Activated CD8-positive, alpha-beta memory T cell treated with anti-CD3 and anti-CD28 coated beads for 48 hours (primary cell): ENCODE measurements at regions not wholly inside any gene's neighbourhood (a gene's known extent, or its start where the extent isn't known, plus 50 kb on each side); places are given as distances from the start of the nearest gene placed in this dataset.
"Not testable (repeated sequence)": the region's sequence is repeated elsewhere in the genome, so short reads cannot be mapped to it uniquely, and the experiment has no call there.

Experiments
- DNase-seq, 3 experiments: peaks; one replicate each; pipeline ENCODE4 v3.0.0-alpha.2; 2020; ENCODE audit warnings: low read depth in 2 of 3, low spot score in 2 of 3

- no peak for DNase-seq
Observed at GRCh38 chr18:59801576-59801975, 98.2 kb upstream of the PMAIP1 start.

DNA sequence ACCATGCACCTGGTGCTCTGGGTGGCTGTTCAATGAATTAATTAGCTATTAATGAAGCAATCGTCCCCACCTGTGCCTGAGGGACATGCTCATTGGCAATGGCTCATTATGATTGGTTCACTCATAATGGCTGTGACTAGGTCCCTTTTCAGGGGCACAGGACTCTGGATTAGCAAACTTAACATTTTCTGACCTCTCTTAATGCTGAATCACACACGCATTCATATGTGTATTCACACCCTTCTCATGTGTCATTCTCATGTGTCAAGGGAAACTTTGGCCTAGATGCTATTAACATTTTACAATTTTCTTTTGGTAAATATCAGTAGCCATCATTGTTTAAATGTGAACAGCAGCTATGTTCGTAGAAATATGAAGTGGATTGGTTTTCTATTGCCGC is 98.9 kb upstream of the PMAIP1 start:
- DNase-seq: no peak

DNA sequence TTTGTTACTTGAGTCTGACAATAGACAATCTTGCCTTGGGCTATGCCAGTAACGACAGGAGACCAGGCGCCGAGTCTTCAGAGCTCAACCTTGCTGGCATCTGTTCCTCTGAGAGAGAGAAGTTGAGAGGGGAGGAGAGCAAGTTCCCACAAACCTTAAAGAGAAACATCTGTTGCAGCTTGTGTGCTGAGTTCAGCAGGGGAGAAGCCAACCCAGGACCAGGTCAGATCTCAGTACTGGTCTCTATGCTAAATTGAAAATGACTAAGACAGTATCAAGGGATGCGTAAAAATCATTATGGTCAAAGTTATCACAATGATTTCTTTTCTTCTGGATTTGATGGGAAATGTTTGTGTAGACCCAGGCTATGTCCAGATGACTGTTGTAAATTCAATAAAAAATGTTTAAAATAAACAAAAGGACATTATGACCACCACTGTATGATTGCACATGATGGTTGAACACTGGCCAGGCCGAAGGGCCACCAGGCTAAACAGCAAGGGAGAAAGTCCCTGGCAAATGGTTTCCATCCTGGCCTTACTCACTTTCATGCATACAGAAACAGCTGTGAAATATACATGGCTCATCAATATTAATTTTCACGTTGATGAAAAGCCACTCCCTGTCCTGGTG is 100.3 kb upstream of the PMAIP1 start:
- DNase-seq: no peak

DNA sequence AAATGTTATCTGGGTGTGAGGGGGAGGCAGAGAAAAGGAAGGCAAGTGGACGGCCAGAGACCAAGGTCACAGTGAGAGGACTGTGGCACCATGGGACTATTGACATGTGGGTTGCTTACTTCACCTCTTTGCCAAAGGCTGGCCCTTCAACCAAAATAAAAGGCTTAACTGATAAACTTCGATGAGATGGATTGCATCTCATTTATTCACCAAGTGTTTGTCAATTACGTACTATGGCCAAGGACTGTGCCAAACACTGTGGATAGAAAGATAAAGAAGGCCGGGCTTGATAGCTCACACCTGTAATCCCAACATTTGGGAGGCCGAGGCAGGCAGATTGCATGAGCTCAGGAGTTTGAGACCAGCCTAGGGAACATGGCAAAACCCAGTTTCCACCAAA is 98.7 kb upstream of the CCBE1 start:
- DNase-seq: no peak

DNA sequence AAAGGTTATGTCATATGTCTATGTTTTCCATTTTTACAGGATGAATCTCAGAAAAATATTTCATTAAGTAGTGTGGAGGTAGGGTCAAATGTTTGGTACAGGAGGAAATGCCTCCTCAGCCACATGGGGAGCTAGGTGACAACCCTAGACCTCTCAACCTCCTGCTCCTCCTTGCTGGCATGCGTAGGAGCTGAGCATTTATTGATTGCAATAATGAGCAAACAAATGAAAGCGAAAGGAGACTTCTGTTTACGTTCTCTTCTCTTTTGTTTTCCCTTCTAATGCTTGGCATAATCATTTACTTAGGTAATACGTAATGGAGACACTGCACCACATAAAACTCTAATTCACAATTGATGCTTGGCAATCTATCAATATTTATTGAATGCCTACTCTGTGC is 95.1 kb upstream of the CCBE1 start:
- no peak for DNase-seq

GRCh38 chr18:59790346-59790936 is 93.2 kb upstream of the CCBE1 start:
- DNase-seq: not testable (repeated sequence)

GRCh38 chr18:59788791-59789106 is 91.5 kb upstream of the CCBE1 start:
- no peak for DNase-seq

DNA sequence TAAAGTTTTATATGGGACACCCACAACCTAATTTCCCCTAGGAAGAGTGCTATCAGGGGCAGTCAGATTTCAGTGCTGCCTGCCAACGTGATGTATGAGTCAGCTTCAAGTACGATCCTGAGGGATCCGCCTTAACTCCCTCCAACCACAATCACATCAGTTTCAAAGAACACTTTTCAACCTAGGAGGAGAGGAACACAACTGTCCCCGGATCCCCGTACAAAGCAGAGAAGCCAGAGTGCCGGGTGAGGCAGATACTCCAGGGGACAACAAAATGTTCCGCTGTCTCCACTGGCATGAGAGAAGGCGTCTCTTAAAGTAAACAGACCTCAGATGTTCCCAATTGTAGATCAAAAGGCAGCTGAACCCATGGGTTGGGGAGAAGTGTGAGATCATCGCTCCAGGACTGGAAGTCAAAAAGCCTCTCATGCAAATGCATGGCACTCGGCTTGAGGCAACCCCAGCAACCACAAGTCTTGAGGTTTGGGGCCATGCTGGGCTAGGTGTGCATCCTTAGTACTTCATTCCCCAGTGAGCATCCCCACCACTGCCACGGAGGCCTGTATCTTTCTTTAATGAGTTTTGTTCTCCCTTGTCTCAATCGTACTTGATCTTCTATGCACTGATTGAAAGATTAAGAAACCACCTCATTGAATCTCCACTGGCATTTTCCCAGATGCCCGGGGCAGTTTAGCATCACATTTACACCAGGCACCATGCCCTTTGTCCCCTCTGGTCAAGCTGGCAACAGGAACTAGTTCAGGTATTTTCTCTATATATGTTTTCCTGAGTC is 91.0 kb upstream of the CCBE1 start:
- DNase-seq: no peak

GRCh38 chr18:59784694-59785093 is 87.5 kb upstream of the CCBE1 start:
- no peak for DNase-seq

DNA sequence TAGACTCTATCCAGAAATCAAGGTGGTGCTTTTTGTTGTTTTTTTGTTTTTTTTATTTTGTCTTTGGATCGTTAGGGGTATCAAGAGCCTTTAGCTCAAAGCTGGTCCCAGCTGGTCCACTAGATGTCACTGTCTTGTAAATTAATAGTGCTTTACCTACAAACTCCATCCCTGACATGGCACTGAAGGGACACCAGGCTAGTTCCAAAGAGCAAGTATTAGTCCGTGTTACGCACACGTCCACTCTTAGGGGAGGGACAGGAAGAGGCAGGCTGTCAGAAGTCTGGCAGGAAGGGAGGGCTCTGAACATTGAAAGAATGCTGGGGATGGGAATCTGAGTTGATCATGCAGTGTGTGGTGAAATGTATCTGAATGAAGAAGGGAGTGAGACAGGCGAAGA is 85.9 kb upstream of the CCBE1 start:
- DNase-seq: no peak

DNA sequence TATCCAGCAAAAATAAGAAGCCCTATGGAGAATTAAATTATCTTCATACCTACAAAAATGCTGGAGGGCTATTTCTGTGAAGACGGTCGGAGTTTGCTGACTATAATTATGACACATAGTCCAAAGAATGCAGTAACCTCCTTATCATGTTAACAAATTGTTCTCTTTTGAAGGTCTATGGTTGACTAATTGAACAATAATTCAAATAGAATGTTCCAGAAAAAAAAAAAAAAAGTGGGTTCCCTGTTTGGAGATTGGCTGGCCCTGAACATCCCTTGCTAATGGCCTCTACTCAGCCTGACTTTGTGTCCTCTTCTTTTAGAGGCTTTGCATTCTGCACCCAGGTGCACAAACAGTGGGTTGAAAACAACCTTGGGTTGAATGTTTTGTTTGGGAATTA is 82.8 kb upstream of the CCBE1 start:
- no peak for DNase-seq

DNA sequence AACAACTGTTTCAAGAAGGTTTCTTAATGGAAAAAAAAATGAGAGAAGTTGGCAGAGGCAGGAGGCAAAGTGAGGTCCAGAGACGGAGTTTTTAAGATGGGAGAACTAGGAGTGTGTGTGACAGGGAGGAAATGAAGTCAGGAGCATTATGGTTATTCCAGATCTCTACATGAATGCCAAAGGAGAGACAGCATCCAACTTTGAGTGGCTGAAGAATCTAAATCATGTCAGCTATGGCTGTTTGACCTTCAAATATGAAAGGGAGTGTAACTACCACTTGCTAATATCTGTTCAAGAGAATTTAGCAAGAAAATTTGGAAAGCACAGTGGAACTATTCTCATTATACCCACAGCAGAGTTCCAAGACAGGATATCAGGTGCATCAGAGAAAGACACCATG is 81.2 kb upstream of the CCBE1 start:
- DNase-seq: no peak

DNA sequence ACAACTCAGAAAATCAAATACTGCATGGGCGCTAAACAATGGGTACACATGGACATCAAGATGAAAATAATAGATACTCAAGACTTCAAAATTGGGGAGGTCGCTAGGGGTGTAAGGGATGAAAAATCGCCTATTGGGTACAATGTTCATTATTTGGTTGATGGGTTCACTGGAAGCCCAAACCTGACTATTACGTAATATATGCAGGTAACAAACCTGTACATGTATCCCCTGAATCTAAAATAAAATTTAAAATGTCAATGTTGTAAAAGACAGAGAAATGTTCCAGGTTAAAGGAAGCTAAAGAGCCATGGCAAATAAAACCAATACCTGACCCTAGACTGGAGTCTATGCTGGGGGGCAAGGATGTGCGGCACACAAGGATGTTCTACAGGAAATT is 80.4 kb upstream of the CCBE1 start:
- DNase-seq: no peak

DNA sequence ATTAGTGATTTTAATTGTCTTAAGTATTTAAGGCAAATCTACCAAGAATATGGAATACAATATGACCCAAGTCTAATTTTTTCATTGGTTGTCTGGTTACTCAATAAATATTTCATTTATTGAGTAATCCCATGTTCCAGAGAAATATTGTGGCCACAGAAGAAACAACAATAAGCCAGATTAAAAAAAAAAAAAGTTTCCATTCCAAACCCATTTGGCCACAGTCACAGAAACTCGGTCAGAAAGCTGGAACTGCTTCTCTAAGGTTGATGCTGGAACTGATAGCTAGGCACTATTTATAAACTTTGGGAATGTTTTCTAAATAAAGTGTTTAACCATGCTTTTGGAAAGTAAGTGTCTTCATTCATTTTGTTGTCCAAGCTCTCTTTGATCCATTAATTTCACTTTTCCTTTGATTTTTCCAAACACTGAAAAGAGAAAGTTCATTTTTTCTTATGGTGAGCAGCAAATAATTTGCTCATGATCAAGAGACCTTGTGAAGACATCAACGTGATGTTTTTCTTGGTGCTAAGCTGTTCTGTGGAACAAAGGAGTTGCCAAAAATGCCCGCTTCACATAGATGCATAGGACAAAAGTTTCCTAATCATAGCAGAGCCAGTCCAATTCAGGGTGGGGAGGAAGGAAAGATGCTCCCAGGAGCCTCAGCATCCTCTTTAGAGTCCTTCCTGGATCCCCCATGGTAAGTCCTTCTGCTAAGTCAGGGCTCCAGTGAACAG is 72.1 kb upstream of the CCBE1 start:
- no peak for DNase-seq

DNA sequence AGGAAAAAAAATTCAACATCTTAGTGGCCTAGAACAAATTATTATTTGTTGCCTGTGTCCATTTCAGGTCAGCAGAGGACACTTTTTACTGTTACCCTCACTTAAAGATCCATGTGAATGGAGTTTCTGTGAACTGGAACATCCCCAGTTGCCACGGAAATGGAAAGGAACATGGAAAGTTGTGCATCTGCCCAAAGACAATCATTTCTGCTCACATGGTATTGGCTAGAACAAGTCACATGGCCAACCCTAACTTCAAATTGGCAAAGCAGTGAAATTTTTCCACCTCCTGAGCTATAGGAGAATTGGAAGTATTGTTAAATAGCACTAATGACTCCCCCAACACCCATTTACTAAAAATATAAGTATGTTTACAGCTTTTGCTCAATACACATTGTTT is 71.2 kb upstream of the CCBE1 start:
- no peak for DNase-seq

- DNase-seq: no peak
Observed at GRCh38 chr18:59767732-59768131, 70.5 kb upstream of the CCBE1 start.

DNA sequence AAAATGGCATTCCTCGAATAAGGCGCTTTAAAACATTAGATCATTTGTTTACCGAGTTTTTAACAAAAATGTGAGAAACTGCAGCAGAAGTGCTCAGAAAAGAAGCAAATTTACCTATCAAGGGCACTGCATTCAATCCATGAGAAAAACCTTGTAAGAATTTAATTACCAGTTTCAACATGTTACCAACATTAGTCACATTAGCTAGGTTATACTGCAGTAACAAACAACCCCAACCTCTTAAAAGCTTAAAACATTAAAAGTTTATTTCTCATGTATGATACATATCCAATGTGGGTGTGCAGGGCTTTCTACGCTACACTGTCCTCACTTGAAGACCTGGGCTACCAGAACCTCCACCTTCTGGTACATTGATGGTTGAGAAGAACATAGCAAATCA is 68.1 kb upstream of the CCBE1 start:
- no peak for DNase-seq

DNA sequence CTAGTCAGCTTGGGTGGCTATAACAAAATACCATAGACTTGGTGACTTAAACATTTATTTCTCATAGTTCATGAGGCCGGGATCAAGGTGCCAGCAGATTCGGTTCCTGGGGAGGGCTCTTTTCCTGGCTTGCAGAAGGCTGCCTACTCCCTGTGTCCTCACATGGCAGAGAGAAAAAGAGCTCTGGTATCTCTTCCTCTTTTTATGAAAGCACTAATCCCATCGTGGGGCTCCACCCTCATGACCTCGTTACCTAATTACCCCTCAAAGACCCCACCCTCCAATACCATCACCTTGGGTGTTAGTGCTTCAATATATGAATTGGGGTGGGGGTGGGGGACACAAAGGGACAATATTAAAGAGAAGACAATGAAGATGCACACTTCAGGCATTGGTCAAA is 67.1 kb upstream of the CCBE1 start:
- no peak for DNase-seq

GRCh38 chr18:59763541-59764136 is 66.4 kb upstream of the CCBE1 start:
- DNase-seq: no peak

- DNase-seq: no peak
Observed at GRCh38 chr18:59760619-59761600, 63.7 kb upstream of the CCBE1 start.

DNA sequence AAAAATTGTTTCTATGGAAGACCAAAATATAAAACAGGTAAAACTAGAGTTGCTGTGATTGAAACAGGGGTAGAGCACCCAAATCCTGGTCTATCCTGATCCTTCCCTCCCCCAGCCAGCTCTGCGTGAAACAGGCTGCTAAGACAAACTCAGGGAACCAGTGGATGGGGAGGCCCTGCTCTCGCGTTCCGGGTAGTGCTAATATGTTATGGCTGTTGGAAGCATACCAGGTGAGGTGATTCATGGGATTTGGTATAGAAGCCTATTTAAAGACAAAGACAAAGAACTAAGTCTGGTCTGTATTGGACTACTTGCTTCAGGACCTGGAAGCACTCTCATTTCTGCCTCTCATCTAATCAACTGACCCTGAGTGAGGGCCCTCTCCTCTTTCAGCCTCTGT is 63.0 kb upstream of the CCBE1 start:
- DNase-seq: no peak
